ENCODE measurements at regions not wholly inside any gene's neighbourhood (a gene's known extent, or its start where the extent isn't known, plus 50 kb on each side); places are given as distances from the start of the nearest gene placed in this dataset.

DNA sequence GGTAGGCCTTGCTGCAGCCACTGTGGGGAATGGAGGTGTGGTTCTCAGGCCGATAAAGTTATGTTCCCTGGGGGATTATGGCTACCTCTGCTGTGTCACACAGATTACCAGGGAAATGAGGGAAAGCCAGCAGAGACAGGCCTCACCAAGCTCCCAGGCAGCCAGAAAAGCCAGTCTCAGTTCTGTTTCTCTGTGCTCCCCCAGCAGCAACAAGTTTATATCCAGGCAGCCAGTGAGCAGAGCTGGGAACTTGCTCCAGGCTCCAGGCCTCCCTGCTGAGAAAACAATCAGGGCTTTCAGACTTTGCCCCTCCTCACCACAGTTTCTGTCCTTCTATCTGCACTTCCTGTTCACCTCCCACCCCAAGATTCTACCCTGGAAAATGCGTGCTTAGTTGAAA lies 596.6 kb upstream of the GYPC start:
- no peak for DNase-seq (ENCODE audit: low read depth)
- no peak overlapping the region for H3K4me3 ChIP-seq (ENCODE audit: low read length)
- TF ChIP-seq, protein P1, sequence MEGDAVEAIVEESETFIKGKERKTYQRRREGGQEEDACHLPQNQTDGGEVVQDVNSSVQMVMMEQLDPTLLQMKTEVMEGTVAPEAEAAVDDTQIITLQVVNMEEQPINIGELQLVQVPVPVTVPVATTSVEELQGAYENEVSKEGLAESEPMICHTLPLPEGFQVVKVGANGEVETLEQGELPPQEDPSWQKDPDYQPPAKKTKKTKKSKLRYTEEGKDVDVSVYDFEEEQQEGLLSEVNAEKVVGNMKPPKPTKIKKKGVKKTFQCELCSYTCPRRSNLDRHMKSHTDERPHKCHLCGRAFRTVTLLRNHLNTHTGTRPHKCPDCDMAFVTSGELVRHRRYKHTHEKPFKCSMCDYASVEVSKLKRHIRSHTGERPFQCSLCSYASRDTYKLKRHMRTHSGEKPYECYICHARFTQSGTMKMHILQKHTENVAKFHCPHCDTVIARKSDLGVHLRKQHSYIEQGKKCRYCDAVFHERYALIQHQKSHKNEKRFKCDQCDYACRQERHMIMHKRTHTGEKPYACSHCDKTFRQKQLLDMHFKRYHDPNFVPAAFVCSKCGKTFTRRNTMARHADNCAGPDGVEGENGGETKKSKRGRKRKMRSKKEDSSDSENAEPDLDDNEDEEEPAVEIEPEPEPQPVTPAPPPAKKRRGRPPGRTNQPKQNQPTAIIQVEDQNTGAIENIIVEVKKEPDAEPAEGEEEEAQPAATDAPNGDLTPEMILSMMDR (conservative IDR thresholded peaks at IDR 0.05; ENCODE audit: low read depth, low read length), result no peak

DNA sequence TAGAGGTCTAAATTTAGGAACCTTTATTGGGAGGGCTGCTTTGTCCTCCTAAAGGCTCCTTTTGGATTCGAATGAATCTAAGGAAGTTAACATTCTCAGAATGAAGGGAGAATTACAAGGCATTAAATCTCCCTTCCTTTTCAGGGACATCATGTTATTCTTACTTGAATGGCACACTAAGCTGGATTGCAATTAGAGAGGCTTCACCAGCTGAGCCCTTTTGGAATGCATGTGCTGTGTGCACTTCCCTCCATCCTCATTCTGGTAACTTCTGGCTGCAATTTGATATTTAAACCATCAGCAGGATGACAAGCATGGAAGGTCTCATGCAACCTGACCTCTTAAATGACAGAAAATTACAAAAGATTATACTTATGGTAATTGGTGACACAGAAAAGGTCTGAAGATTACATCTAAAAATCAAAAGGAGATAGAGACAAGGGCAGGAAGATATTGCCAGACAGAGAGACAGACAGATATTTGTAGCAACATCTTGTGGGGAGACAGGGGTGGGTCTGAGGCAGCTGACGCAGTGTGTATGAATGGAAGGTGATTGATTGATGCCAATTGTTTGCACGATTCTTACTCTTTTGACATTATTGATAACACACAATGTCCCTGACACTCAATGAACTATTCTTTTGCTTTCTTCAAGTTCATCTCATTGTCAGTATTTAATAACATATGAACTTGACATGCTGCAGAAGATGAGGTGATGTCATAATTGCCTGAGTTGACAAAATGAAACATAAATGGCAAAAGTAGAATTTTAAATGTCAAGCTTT lies 570.8 kb upstream of the GYPC start:
- DNase-seq (ENCODE audit: low read depth), result no peak
- TF ChIP-seq, protein P1 (conservative IDR thresholded peaks at IDR 0.05; ENCODE audit: low read depth, low read length), result no peak
- no peak overlapping the region for H3K4me3 ChIP-seq (ENCODE audit: low read length)

DNA sequence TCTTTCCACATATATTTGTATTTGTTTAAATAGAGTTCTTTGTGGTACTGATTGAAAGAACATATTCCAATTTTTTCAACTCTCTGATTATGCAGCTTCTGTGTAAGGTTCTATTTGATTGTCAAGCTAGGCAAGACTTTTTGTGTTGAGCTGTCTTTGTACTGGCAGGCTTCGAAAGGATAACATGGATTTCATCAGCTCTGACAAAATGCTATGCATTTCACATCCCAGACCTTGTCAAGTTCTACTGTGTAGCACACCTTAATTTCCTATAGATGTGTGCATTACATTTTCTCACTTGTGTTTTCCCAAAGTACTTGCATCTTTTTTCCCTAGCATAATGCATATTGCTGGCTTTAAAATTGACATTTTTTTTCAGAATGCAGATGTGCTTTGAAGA lies 555.0 kb upstream of the GYPC start:
- no peak overlapping the region for H3K4me3 ChIP-seq (ENCODE audit: low read length)
- DNase-seq (ENCODE audit: low read depth), result no peak
- TF ChIP-seq, protein P1 (conservative IDR thresholded peaks at IDR 0.05; ENCODE audit: low read depth, low read length), result no peak

DNA sequence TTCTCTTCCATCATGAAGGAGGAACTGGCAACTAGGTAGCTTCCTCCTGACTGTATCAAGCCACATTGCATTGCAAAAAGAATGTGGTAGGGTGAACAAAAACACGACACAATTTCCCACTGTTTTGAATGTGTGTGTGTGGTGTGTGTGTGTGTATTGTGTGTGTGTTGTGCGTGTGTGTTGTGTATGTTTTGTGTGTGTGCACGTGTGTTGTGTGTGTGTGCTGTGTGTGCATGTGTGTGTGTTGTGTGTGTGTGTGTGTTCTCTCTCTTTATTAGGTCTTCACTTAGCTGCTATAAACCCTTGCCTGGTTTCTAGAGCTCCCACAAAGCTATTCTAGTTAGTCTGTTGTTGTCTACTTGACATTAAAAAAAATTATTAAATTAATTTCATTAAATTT lies 550.0 kb upstream of the GYPC start:
- H3K4me3 ChIP-seq (ENCODE audit: low read length), result no peak overlapping the region
- DNase-seq (ENCODE audit: low read depth), result no peak
- TF ChIP-seq, protein P1 (conservative IDR thresholded peaks at IDR 0.05; ENCODE audit: low read depth, low read length), result no peak

DNA sequence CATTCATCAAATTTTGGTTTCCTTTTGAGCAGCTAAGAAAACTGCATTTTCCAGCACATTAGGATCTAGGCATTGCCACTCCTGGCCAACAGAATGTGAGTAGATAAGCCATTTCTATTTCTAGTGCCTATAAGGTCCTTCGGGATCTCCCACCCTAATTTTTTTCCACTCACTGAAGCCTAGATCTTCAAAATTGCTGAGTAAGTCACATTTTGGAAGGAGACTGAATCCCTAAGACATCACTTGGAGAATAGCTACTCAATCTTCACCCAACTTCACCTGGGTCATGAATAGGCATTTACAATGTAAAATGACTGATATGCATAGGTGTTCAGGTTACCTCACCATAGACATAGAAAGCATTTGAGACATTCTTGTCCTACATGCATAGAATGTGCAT lies 548.1 kb upstream of the GYPC start:
- TF ChIP-seq, protein P1 (conservative IDR thresholded peaks at IDR 0.05; ENCODE audit: low read depth, low read length), result no peak
- DNase-seq (ENCODE audit: low read depth), result no peak
- no peak overlapping the region for H3K4me3 ChIP-seq (ENCODE audit: low read length)

DNA sequence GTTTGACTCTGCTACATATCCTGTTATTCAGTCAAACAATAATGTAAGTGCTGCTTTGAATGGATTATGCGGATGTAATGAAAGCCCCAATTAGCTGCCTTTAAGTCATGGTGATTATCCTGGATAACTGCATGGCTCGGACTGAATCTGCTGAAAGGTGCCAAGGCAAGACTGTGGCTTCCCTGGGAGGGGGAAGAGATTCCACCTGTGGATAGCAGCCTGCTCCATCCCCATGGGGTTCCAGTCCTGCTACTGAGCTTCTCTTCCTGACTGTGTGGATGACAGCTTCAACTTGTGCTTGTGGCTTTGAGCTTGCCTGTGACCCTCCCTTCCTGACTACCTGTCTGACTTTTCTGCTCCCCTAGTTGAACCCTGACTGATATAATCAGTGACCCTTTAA lies 540.0 kb upstream of the GYPC start:
- DNase-seq (ENCODE audit: low read depth), result no peak
- H3K4me3 ChIP-seq (ENCODE audit: low read length), result no peak overlapping the region
- TF ChIP-seq, protein P1 (conservative IDR thresholded peaks at IDR 0.05; ENCODE audit: low read depth, low read length), result no peak

DNA sequence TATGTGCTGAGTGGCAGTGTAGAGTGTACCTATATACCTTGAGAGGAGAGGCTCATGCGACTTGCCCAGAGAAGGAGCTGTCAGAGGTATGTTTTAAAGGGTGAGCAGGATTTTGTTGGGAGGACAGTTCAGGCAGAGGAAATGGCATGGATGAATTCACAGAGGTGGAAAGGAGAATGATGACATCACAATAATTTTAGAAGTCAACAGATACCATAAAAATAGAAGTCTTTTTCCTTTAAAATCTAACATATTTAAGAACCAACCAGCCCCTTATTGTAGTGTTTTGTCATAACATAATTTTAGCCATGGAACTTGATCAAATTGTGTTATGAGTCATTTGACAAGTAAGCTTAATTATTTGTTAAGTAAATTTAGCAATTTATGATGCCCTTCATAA lies 538.1 kb upstream of the GYPC start:
- TF ChIP-seq, protein P1 (conservative IDR thresholded peaks at IDR 0.05; ENCODE audit: low read depth, low read length), result no peak
- no peak overlapping the region for H3K4me3 ChIP-seq (ENCODE audit: low read length)
- no peak for DNase-seq (ENCODE audit: low read depth)
